Epidermal melanocyte (primary cell): ENCODE measurements at regions not wholly inside any gene's neighbourhood (a gene's known extent, or its start where the extent isn't known, plus 50 kb on each side); places are given as distances from the start of the nearest gene placed in this dataset.
"Not testable (repeated sequence)": the region's sequence is repeated elsewhere in the genome, so short reads cannot be mapped to it uniquely, and the experiment has no call there.

Source experiments
- DNase-seq: peaks from one replicate; pipeline ENCODE4 v3.0.0; 2011; ENCODE audit warnings: low spot score; ENCODE audit not compliant: insufficient read length

DNA sequence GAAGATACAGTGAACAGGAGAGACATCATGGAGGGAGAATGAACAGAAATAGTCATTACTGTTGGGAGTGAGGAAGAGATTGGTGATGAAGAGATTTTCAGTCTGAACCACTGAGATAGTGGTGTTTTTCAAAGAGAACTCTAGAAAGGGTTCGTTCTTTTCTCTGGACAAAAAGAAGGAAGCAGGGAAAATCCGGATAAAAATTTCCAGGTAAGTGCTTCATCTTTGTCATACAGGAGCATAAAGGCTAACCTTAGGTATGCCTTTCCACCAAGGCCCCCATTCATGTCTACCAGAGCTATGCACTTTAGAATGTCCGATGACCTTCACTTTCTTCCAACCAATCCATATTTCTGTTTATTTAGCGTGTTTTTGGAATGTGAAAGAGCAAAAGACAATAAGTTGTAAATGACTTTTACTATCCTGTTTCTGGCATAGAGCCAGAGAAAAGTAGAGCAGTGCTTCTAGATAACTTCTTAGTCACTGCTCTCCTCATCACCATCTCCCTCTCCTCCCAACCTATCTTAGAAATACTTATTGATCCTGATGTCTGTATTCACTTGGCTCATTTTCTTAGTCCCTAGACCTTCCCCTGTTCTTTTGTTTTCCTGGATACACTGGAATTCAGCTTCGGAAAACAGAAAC lies 116.5 kb downstream of the TTC6 start:
- DNase-seq = no peak

GRCh38 chr14:37712476-37712860 lies 117.0 kb downstream of the TTC6 start:
- not testable (repeated sequence) for DNase-seq

GRCh38 chr14:37712976-37713431 lies 117.6 kb downstream of the TTC6 start:
- DNase-seq = no peak

DNA sequence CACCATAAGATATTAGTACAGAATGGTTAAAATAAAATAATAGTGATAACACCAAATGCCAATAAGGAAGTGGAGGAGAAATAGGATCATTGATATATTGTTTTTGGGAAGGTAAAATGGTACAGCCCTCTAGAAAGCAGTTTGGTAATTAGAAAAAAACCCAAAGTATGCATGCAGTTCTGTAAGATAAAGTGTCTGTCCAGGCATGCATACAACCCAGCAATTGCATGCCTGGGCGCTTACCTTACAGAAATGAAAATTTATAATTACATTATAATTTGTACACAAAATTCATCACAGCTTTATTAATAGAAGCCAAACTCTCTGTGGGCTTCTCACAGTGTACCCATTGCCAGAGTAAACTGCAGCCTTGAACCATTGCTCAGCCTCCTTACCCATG lies 124.7 kb downstream of the TTC6 start:
- no peak for DNase-seq

DNA sequence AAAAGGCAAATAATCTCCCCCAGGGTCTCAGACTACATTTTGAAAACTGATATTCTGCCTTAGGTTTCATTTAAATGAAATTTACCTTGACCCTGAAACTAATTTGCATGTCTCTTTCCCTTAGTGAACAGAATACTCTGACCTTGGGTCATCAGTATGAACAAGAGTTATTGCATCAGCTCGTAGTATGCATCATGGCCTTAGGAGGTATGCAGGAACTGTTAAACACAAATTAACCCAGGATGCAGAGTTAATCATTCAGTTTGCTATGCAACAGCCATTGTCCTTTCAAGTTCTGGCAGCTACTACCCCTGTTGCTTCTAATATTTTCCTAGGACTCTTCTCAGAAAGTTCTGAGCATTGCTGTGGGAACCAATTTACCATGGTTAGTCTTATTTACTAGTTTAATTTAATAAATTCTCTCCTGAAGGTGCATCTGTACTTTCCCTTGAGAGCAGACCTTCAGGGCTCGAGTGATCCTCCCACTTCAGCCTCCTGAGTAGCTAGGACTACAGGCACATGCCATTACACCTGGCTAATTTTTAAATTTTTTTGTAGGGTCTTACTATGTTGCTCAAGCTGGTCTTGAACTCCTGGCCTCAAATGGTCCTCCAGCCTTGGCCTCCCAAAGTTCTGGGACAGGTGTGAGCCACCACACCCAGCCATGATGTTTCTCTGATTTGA lies 126.7 kb downstream of the TTC6 start:
- no peak for DNase-seq

DNA sequence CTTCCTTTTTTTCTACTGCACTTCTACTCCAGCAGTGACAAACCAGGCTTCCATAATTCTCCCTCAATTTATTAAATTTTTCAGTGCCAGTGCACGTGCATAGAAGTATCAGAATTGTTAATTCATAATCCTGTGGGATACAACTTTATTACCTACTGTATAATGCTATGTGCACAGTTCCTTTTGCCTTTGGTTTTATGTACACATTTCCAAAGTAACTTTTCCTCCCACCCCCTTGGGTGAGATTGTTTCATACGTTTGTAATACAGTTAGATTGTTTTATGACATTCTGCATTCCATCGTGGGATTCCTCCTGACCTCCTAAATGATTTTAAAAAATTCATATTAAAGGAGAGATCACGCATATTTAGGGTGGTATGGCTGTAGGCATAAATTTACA lies 128.1 kb downstream of the TTC6 start:
- no peak for DNase-seq

DNA sequence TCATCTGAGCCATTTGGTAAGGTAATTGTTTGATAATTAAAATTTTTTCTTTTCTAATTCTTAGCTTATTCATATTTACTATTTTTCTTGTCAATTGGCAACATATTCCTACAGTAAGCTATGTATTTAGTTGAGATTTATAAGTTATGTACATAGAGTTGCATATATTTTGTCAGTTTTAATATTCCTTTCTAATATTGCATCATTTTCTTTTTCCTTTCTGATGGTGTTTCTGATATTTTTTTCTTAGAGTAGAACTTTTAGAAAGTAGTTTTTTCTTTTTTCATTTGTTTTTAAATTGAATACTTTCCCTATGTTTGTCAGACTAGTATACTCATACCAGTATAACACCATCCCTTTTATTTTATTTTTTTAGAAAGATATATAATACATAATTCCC lies 131.3 kb downstream of the TTC6 start:
- DNase-seq = no peak

DNA sequence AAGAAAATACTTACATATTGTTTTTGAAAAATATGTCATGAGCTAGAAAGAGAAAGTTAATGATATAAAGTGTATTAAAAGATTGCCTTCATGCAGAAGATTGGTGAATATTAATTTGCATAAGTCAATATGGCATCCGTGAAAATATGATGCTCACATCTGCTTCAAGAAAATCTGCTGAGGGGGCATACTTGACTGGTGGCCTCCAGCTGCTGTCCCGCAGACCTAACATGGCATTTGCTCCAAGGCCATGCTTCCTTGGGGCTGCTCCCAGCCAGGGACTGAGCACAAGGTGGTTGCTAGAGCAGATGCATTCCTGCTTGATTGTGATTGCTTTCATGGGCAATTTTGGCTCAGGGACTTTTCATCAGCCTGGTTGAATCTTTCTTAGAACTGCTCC lies 133.8 kb downstream of the TTC6 start:
- DNase-seq = no peak

DNA sequence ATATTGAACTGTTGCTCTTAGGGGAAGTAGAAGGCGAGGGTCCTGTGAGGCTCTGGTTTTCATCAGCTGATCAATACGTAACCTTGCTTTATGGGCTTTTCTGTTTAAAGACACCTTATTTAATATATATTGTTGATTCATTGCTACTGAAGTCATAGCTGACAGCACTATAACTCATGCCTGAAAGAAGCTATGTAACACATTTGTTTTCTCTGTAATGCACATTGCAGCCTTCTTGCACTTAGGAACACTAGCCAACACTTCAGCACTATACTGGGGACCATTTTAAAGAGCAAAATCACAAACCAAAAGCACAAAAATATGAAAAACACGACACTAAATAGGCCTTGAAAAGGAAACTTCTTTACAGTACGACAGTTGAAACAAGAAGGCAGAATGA lies 135.7 kb downstream of the TTC6 start:
- no peak for DNase-seq

GRCh38 chr14:37745657-37746056 lies 150.2 kb downstream of the TTC6 start:
- DNase-seq = no peak

DNA sequence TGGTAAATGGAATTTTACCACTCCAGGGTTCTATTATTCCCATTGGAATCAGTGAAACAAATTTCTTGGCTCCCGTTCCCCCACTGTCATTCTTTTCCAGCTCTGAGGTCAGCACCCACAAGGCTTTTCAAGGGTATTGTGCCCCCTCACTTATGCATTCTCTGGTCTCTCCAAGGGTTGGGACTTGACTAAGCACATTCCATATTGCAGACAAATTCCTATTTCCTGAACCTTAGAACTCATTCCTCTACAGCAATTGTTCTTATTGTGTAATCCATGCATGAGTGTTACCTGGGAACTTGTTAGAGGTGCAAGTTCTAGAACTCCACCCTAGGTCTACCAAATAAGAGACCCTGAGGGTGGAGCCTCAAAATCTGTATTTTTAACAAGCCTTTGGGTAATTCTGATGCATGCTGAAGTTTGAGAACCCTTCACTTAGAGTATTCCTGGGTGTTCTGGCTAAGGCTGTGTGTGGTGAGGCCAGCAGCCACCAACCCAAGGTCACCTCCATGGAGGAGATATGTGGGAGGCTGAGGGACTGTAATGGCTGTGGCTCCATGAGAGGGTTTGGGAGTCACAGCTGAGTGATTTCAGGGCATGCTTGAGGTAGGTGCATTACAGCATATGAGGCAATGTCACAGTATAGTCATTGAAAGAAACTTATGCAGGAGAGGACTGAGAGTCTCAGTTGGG lies 150.9 kb downstream of the TTC6 start:
- no peak for DNase-seq

DNA sequence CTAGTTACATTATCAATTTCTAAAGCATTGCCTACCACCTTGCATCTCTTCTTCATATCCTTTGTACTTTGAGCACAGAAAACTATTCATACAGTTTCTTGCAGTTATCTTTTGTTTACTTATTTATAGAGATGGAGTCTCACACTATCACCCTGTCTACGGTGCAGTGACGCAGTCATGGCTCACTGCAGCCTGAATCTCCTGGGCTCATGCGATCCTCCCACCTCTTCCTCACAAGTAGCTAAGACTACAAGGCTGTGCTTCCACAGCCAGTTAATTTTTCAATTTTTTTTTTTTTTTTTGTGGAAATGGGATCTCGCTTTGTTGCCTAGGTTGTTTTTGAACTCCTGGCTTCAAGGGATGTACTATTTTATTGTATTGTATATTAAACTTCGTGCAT lies 158.0 kb downstream of the TTC6 start:
- no peak for DNase-seq

DNA sequence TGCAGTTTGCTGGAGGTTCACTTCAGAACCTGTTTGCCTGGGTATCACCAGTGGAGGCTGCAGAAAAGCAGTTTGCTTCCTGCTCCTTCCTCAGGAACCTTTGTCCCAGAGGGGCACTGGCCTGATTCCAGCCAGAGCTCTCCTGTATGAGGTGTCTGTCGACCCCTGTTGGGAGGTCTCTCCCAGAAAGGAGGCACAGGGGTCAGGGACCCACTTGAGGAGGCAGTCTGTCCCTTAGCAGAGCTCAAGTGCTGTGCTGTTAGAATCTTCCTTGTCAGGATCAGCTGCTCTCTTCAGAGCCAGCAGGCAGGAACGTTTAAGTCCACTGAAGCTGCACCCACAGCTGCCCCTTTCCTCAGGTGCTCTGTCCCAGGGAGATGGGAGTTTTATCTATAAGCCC lies 164.8 kb downstream of the TTC6 start:
- DNase-seq = not testable (repeated sequence)

GRCh38 chr14:37763266-37763665 lies 167.8 kb downstream of the TTC6 start:
- DNase-seq = no peak

DNA sequence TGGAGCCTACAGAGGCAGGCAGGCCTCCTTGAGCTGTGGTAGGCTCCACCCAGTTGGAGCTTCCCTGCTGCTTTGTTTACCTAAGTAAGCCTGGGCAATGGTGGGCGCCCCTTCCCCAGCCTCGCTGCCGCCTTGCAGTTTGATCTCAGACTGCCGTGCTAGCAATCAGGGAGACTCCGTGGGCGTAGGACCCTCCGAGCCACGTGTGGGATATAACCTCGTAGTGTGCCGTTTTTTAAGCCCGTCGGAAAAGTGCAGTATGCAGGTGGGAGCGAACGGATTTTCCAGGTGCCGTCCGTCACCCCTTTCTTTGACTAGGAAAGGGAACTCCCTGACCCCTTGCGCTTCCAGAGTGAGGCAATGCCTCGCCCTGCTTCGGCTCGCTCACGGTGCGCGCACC lies 176.9 kb downstream of the TTC6 start:
- DNase-seq = not testable (repeated sequence)

- DNase-seq = no peak
These were observed 181.5 kb downstream of the TTC6 start for GRCh38 chr14:37776791-37777499.

DNA sequence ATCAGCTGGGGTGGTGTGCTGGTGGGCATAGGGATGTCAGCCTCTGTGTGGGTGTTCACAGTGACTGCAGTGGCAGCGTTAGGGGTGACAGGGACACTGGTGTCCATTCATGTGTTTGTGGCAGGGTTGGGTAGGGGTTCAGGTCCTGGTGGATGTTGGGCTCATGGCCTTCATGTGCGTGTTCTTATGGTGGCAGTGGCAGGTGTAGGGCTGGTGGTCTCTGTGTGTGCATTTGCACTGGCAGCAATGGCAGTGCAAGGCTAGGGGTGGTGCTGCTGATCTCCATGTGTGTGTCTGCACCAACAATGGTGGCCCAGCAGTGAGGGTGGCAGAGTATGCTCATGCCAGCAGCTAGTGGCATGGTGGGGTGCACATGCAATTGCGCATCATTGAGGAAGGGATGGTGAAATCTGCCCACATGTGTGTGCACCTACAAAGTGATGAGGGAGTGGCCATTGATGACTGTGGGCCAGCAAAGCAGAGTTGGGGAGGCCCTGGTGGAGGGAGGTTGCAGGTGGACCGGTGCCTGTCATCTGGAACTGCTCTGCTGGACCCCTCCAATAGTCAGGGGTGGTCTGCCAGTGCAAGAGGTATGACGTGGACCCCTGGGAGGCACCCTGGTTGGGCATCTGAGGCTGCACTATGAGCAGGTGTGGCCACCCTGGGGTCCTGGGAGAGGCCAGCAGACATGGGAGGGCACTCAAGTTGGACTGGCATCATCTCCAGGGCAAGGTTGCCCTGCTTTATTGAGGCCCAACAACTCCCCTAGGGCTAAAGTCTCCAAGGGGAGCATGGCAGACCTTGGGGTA lies 182.9 kb downstream of the TTC6 start:
- DNase-seq = no peak

DNA sequence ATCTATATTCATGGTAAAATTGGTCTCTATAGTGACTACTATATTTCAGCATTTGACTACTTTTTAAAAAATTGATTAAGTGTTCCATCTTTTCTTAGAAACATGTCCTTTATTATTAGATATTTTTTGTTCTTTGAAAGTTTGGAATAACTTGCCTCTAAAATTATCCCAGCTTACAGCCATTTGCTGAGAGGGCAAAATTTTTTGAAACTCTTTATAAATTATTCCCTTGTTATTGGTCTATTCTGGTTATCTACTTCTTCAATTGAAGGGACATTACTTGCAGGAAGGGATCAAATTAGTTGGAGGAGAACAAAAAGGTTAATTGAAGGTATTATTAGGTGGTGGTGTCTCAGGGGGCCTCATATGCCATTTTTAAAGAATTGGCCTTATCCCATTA lies 184.1 kb downstream of the TTC6 start:
- DNase-seq = no peak

DNA sequence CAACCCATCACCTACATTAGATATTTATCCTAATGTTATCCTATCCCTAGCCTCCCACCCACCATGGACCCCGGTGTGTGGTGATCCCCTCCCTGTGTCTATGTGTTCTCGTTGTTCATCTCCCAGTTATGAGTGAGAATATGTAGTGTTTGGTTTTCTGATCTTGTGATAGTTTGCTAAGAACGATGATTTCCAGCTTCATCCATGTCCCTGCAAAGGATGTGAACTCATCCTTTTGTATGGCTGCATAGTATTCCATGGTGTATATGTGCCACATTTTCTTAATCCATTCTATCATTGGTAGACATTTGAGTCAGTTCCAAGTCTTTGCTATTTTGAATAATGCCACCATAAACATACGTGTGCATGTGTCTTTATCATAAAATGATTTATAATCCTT lies 185.3 kb downstream of the TTC6 start:
- DNase-seq = not testable (repeated sequence)

- not testable (repeated sequence) for DNase-seq
These were observed 188.9 kb downstream of the TTC6 start for GRCh38 chr14:37784203-37784826.

GRCh38 chr14:37784827-37785223 lies 189.4 kb downstream of the TTC6 start:
- not testable (repeated sequence) for DNase-seq
